Stimulated activated naive CD8-positive, alpha-beta T cell treated with anti-CD3 and anti-CD28 coated beads, Interleukin-15, Interleukin-2, amounts not matched to agents 100 ng/mL and 50 ng/mL, for 24 hours (primary cell): ENCODE measurements at regions not wholly inside any gene's neighbourhood (a gene's known extent, or its start where the extent isn't known, plus 50 kb on each side); places are given as distances from the start of the nearest gene placed in this dataset.
"Not testable (repeated sequence)": the region's sequence is repeated elsewhere in the genome, so short reads cannot be mapped to it uniquely, and the experiment has no call there.

Experiments used
- H3K27ac Mint-ChIP-seq: one replicate; pipeline ENCODE4 v1.8.0; 2021; ENCODE audit warnings: mild to moderate bottlenecking, mixed read lengths
- H3K27me3 Mint-ChIP-seq: one replicate; pipeline ENCODE4 v1.8.0; 2021; ENCODE audit warnings: mixed read lengths
- H3K36me3 Mint-ChIP-seq: one replicate; pipeline ENCODE4 v1.8.0; 2021; ENCODE audit warnings: low read depth, mixed read lengths
- H3K4me1 Mint-ChIP-seq: one replicate; pipeline ENCODE4 v1.8.0; 2021; ENCODE audit warnings: low read depth, mixed read lengths
- H3K4me3 Mint-ChIP-seq: one replicate; pipeline ENCODE4 v1.8.0; 2021; ENCODE audit warnings: mild to moderate bottlenecking, mixed read lengths
- H3K9me3 Mint-ChIP-seq: one replicate; pipeline ENCODE4 v1.8.0; 2021; ENCODE audit warnings: mixed read lengths

DNA sequence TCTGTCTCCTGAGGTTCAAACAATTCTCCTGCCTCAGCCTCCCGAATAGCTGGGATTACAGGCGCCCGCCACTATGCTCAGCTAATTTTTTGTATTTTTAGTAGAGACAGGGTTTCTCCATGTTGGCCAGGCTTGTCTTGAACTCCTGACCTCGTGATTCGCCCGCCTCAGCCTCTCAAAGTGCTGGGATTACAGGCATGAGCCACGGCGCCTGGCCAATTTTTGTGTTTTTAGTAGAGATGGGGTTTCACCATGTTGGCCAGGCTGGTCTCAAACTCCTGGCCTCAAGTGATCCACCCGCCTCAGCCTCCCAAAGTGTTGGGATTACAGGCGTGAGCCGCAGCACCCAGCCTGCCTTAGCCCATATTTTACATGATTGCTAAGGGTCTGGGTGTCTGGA, 130.3 kb upstream of the NCOR2 start:
- H3K4me1 Mint-ChIP-seq = peaks cover 17% of the 10 kb centered on the region
- H3K36me3 Mint-ChIP-seq, H3K9me3 Mint-ChIP-seq, H3K27ac Mint-ChIP-seq, H3K27me3 Mint-ChIP-seq, H3K4me3 Mint-ChIP-seq: not testable (repeated sequence)

DNA sequence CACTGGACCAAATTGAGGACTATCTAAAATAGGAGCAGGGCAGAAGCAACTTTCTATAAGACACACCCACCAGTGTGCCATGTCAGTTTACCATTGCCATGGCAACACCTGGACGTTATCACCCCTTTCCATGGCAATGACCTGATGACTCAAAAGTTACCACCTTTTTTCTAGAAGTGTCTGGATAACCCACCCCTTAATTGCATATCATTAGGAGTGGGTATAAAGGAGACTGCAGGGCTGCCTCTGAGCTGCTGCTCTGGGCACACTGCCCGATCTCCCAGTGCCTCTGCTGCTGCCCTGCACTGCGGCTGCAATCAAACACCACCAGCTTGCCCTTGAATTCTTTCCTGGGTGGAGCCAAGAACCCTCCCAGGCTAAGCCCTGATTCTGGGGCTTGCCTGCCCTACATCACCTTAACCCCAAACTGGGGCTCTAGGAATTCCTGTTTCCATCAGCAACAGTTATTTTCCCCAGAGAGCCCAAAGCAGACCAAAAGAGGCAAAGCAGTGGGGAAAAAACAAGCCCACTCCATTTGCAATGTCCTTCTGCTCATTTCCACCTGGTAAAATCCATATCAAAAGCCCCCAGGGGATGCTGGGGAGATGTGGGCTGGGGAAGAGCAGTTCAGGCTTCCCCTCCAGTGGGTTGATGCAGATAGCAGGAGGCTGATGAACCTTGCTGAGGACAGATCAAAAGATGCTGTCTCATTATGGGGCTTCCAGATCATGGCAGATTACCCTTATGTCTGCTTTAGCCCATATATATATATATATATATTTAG, 129.5 kb upstream of the NCOR2 start:
- Mint-ChIP-seq H3K27me3 (peaks cover 10% of the 10 kb centered on the region), H3K4me1 (peaks cover 17% of the 10 kb centered on the region), H3K9me3 (no peaks in the 10 kb centered on the region), H3K4me3 (no peak overlapping the region), H3K36me3 (no peaks in the 10 kb centered on the region), H3K27ac (no peak overlapping the region)

GRCh38 chr12:124695861-124696260, 128.4 kb upstream of the NCOR2 start:
- Mint-ChIP-seq H3K4me3 (no peak overlapping the region), H3K27me3 (peaks cover 10% of the 10 kb centered on the region), H3K4me1 (peaks cover 17% of the 10 kb centered on the region), H3K9me3 (no peaks in the 10 kb centered on the region), H3K36me3 (no peaks in the 10 kb centered on the region), H3K27ac (peak overlapping the region; percentile 1)

DNA sequence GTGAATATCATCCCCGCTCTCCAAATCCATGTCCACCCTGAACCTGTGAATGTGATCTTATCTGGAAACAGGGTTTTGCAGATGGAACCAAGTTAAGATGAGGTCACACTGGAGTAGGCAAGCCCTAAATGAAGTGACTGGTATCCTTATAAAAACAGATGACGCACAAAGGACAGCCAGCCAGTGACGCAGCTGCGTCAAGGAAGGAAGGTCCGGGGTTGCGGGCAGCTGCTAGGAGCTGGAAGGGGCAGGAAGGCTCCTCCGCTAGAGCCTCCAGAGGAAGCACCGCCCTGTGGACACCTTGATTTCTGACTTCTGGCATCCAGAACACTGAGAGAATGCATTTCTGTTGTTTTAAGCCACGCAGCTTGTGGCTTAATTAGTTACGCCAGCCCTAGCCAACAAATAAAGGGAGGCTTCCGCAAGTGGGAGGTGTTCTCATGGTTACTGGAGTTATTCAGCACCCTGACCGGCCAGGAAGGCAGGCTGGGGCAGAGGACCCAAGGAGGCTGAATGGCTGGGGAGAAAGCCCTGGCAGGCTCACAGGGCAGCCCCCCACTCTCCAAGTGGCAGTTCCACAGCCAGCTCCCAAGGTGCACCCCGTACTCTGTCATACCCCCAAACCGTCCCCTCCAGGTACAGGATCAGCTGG, 127.6 kb upstream of the NCOR2 start:
- no peak overlapping the region for H3K4me3 Mint-ChIP-seq
- peaks cover 17% of the 10 kb centered on the region for H3K4me1 Mint-ChIP-seq
- no peaks in the 10 kb centered on the region for H3K9me3 Mint-ChIP-seq
- no peaks in the 10 kb centered on the region for H3K36me3 Mint-ChIP-seq
- H3K27ac Mint-ChIP-seq = no peak overlapping the region
- peaks cover 10% of the 10 kb centered on the region for H3K27me3 Mint-ChIP-seq

DNA sequence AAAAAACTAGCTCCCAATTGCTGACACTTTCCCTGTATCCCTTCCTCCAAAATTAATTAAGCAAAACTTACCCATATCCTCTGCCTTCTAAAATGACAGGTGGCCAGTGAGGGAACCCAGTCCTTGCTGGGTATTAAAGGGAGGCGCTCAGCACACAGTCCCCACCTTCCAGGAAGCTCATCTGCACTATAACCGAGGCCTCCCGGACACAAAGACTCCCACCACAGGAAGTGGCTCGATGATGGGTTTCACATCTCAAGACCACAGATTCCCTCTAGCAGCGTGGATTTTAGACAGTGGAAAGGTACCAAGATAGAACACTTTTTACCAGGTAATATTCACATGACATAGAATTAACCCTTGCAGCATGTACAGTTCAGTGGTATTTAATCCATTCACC, 126.8 kb upstream of the NCOR2 start:
- Mint-ChIP-seq H3K27me3 (peaks cover 6% of the 10 kb centered on the region), H3K4me1 (peaks cover 17% of the 10 kb centered on the region), H3K36me3 (no peaks in the 10 kb centered on the region), H3K27ac (peak overlapping the region; percentile 16), H3K9me3 (no peaks in the 10 kb centered on the region), H3K4me3 (no peak overlapping the region)

GRCh38 chr12:124693111-124693723, 125.8 kb upstream of the NCOR2 start:
- no peak overlapping the region for H3K4me3 Mint-ChIP-seq
- H3K36me3 Mint-ChIP-seq = no peaks in the 10 kb centered on the region
- peaks cover 8% of the 10 kb centered on the region for H3K27me3 Mint-ChIP-seq
- no peaks in the 10 kb centered on the region for H3K9me3 Mint-ChIP-seq
- peaks cover 21% of the 10 kb centered on the region for H3K4me1 Mint-ChIP-seq
- no peak overlapping the region for H3K27ac Mint-ChIP-seq

DNA sequence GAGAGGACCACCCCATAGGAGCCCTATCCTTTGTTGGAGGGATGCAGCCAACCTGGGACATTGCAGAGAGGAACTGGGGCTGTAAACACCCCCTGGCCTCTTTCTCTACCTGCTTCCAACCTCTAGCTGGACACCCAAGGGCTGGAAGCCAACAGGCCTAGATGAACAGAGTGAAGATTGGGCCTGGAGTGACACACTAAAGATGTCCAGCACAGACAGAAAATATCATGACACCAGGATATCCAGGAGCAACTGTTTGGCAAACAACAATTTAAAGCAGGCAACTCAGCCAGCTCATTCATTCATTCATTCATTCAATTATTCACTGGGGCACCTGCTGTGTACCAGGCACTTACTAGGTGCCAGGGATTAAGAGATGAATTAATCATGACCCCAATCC, 125.0 kb upstream of the NCOR2 start:
- H3K4me3 Mint-ChIP-seq = no peak overlapping the region
- no peak overlapping the region for H3K27ac Mint-ChIP-seq
- H3K27me3 Mint-ChIP-seq = peaks cover 8% of the 10 kb centered on the region
- no peaks in the 10 kb centered on the region for H3K36me3 Mint-ChIP-seq
- peaks cover 29% of the 10 kb centered on the region for H3K4me1 Mint-ChIP-seq
- H3K9me3 Mint-ChIP-seq = no peaks in the 10 kb centered on the region

- H3K4me3 Mint-ChIP-seq = no peak overlapping the region
- peaks cover 8% of the 10 kb centered on the region for H3K27me3 Mint-ChIP-seq
- H3K27ac Mint-ChIP-seq = no peak overlapping the region
Measured at GRCh38 chr12:124691429-124691828, 124.0 kb upstream of the NCOR2 start.

GRCh38 chr12:124689631-124690030, 122.2 kb upstream of the NCOR2 start:
- Mint-ChIP-seq H3K36me3 (no peaks in the 10 kb centered on the region), H3K9me3 (no peaks in the 10 kb centered on the region), H3K27me3 (peaks cover 11% of the 10 kb centered on the region), H3K27ac (no peak overlapping the region), H3K4me3 (no peak overlapping the region), H3K4me1 (peaks cover 46% of the 10 kb centered on the region)

More at GRCh38 chr12:124691429-124691828, 124.0 kb upstream of the NCOR2 start:
- Mint-ChIP-seq H3K36me3 (no peaks in the 10 kb centered on the region), H3K9me3 (no peaks in the 10 kb centered on the region), H3K4me1 (peaks cover 35% of the 10 kb centered on the region)

- no peak overlapping the region for H3K27ac Mint-ChIP-seq
- no peaks in the 10 kb centered on the region for H3K36me3 Mint-ChIP-seq
- H3K9me3 Mint-ChIP-seq = no peaks in the 10 kb centered on the region
- no peak overlapping the region for H3K4me3 Mint-ChIP-seq
- H3K4me1 Mint-ChIP-seq = peaks cover 49% of the 10 kb centered on the region
- peaks cover 11% of the 10 kb centered on the region for H3K27me3 Mint-ChIP-seq
Measured at GRCh38 chr12:124688356-124688992, 121.1 kb upstream of the NCOR2 start.

GRCh38 chr12:124687917-124688316, 120.5 kb upstream of the NCOR2 start:
- H3K4me1 Mint-ChIP-seq = peaks cover 52% of the 10 kb centered on the region
- no peak overlapping the region for H3K4me3 Mint-ChIP-seq
- peak overlapping the region; percentile 50 for H3K27ac Mint-ChIP-seq

GRCh38 chr12:124687174-124687902, 119.9 kb upstream of the NCOR2 start:
- Mint-ChIP-seq H3K36me3 (no peaks in the 10 kb centered on the region), H3K27me3 (peaks cover 11% of the 10 kb centered on the region), H3K27ac (peak overlapping the region; percentile 50)

More at GRCh38 chr12:124687917-124688316, 120.5 kb upstream of the NCOR2 start:
- Mint-ChIP-seq H3K27me3 (peaks cover 11% of the 10 kb centered on the region), H3K9me3 (no peaks in the 10 kb centered on the region), H3K36me3 (no peaks in the 10 kb centered on the region)

GRCh38 chr12:124686370-124687173, 119.2 kb upstream of the NCOR2 start:
- H3K27ac Mint-ChIP-seq = no peak overlapping the region
- peaks cover 11% of the 10 kb centered on the region for H3K27me3 Mint-ChIP-seq
- H3K4me1 Mint-ChIP-seq = peaks cover 59% of the 10 kb centered on the region
- H3K4me3 Mint-ChIP-seq = no peak overlapping the region
- no peaks in the 10 kb centered on the region for H3K36me3 Mint-ChIP-seq
- no peaks in the 10 kb centered on the region for H3K9me3 Mint-ChIP-seq

More at GRCh38 chr12:124687174-124687902, 119.9 kb upstream of the NCOR2 start:
- Mint-ChIP-seq H3K4me3 (no peak overlapping the region), H3K9me3 (no peaks in the 10 kb centered on the region), H3K4me1 (peaks cover 54% of the 10 kb centered on the region)
